Ishikawa (cell line): ENCODE measurements at regions not wholly inside any gene's neighbourhood (a gene's known extent, or its start where the extent isn't known, plus 50 kb on each side); places are given as distances from the start of the nearest gene placed in this dataset.

ENCODE experiments used
- CEBPB ChIP-seq: IDR thresholded peaks from 2 replicates; pipeline ENCODE4 v1.6.1; 2012
- CREB1 ChIP-seq: IDR thresholded peaks from 2 replicates; pipeline ENCODE4 v1.6.1; 2012; ENCODE audit warnings: low read depth
- EP300 ChIP-seq: IDR thresholded peaks from 2 replicates; pipeline ENCODE4 v1.6.1; 2012; ENCODE audit warnings: borderline replicate concordance
- RAD21 ChIP-seq: IDR thresholded peaks from 2 replicates; pipeline ENCODE4 v1.6.1; 2012; ENCODE audit warnings: low read depth
- TAF1 ChIP-seq: IDR thresholded peaks from 2 replicates; pipeline ENCODE4 v1.6.1; 2012; ENCODE audit warnings: low read depth, mild to moderate bottlenecking

DNA sequence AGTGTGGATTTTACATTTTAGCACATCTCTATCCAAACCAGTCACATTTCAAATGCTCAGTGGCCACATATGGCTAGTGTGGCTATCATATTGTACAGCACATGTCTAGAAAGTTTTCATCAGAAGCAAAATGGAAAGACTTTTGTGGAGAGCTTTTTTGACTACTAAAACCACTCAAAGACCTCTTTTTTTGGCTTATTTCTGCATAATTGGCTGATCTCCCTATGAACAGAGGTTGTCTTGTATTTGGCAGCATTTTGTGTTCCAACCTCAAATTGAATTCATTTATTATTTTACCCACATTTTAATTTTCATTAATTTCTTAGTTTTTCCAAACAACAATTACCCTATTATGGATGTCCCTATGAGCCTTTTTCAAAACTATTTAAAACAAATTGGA, 395.7 kb downstream of the TLE1 start:
- no peak for TF ChIP-seq CEBPB
- TF ChIP-seq RAD21 = no peak
- TF ChIP-seq TAF1 = no peak
- no peak for TF ChIP-seq CREB1
- TF ChIP-seq EP300 = no peak
